AG09309 (cell line): ENCODE measurements at regions not wholly inside any gene's neighbourhood (a gene's known extent, or its start where the extent isn't known, plus 50 kb on each side); places are given as distances from the start of the nearest gene placed in this dataset.

ENCODE experiments used
- DNase-seq: peaks from one replicate; pipeline ENCODE4 v3.0.0-alpha.2; 2010; ENCODE audit warnings: low read depth
- H3K4me3 ChIP-seq: 2 replicates; pipeline ENCODE4 v1.5.1; 2011; ENCODE audit warnings: mild to moderate bottlenecking, low read depth, low read length, moderate library complexity; ENCODE audit not compliant: control insufficient read depth
- TF ChIP-seq, protein P1 (sequence below): IDR thresholded peaks from 2 replicates; pipeline ENCODE4 v1.5.1; 2011; ENCODE audit warnings: mild to moderate bottlenecking, low read depth, low read length, inconsistent platforms; ENCODE audit not compliant: insufficient read depth, control insufficient read depth; ENCODE audit errors: missing control alignments

DNA sequence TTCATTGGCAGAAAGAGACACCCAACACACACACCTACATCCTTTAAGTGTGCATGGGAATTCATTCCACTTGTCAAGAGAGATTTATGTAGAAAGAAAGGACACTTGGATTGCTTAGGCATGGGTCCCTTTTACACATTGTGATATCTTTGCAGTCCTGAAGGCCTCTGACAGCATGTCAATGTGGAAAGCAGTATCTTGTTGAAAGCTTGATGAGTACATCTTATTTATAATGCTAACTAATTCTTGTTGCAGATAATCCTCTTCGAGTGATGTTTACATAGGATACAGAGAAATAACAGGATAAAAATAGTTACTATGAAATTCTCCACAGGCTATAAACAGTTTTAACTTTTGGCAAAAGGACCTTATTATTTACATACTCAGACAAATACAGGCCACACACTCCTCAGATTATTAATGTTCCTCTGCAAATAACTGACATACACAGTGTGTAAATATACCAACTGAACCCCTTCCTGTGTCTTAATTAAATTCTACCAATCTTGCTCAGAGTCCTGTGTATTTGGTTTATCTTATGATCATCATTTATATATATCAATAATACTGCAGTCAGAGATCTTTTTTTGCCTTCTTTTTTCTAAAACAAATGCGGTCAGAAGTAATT lies 111.8 kb upstream of the DIO2 start:
- TF ChIP-seq, protein P1, sequence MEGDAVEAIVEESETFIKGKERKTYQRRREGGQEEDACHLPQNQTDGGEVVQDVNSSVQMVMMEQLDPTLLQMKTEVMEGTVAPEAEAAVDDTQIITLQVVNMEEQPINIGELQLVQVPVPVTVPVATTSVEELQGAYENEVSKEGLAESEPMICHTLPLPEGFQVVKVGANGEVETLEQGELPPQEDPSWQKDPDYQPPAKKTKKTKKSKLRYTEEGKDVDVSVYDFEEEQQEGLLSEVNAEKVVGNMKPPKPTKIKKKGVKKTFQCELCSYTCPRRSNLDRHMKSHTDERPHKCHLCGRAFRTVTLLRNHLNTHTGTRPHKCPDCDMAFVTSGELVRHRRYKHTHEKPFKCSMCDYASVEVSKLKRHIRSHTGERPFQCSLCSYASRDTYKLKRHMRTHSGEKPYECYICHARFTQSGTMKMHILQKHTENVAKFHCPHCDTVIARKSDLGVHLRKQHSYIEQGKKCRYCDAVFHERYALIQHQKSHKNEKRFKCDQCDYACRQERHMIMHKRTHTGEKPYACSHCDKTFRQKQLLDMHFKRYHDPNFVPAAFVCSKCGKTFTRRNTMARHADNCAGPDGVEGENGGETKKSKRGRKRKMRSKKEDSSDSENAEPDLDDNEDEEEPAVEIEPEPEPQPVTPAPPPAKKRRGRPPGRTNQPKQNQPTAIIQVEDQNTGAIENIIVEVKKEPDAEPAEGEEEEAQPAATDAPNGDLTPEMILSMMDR, result no peak
- no peak overlapping the region for H3K4me3 ChIP-seq
- DNase-seq, result no peak

DNA sequence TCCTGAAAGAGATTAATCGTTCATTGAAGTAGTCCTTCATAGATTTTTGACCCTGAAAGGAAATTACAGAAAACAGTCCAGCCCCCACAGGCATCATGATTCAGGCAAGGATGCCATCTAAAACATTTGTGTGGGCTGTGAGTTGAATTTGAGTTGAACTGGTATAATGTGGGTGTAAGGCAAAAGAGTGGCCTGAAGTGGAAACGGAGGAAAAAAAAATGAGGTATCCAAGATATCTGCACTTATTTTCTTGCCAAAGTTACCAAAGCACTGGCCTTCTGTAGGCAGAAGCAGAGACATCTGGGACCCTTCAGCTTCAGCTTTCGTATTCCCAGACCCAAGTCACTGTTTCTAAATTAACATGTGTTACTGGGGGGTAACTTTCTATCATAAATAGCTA lies 105.1 kb upstream of the DIO2 start:
- H3K4me3 ChIP-seq, result no peak overlapping the region
- TF ChIP-seq, protein P1, result no peak
- DNase-seq, result no peak

DNA sequence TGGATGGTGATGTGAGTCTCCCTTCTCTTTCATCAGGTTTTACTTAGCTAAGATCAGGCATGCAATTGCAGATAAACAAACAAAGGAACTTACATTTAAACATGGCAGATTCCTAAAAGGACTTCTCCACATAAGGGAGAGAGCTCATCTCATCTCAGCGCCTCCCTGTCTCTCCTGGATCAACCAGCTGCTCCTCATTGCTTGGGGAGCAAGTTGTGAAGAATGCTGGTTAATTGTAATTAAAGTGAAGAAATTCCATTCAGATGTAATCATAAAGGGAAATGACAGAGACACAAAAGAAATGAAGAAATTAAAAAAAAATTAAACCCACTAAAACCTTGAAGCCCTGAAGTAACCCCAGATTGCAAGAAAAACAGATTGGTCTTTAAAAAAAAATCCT lies 104.4 kb upstream of the DIO2 start:
- no peak overlapping the region for H3K4me3 ChIP-seq
- TF ChIP-seq, protein P1, result no peak
- no peak for DNase-seq

DNA sequence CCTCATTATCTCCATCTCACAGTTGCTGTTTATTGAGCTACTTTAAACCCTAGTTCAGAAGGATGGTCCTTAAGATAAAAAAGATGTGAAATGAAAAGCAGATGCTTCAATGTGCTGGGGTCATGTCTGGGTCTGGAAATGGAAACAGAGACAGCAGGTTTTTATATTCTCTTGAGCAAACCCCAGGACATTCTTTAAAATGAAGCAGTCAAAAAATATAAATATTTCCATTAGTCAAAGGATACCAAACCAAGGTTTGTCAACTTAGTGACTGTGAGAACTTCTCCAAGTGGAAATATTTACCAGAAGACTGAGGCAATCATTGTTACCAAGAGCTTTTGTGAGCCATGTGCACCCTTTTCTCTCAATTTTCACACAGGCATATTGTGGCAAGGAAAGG lies 102.5 kb upstream of the DIO2 start:
- H3K4me3 ChIP-seq, result no peak overlapping the region
- TF ChIP-seq, protein P1, result no peak
- no peak for DNase-seq

DNA sequence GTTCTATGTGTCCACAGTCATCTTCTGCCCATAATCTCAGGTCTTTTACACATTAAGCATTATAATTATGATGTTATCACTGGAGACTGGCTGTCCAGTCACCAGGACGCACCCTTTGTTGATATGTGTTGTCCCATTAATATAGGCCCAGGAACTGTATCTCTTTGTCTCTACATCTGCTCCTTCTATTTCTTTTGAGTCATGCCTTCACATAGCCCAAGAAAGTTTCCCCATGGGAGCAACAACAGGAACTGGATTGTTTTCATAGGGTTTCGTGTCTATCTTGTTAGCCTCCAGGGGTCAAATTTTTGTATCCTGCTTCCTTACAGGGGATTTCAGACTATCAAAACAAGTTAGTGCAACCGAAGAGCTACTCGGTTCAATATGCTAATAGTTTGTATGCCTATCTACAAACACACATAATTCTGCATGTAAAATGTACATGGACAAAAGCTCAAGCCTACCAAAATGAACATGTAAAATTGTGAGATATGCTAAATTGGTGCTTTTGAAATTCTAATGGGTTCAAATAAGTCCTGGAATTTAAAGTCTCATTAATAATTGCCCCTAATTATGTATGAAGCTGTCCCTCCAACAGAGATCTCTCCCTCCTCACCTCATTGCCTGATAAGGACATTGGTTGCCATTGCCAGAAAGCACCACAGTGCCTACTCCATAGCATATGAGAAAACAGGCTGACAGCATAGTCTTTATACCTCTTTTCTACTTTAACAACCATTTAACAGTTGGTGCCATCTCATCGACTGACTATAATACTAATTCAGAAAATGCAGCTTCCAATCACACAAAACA lies 99.8 kb upstream of the DIO2 start:
- TF ChIP-seq, protein P1, result no peak
- DNase-seq, result no peak

DNA sequence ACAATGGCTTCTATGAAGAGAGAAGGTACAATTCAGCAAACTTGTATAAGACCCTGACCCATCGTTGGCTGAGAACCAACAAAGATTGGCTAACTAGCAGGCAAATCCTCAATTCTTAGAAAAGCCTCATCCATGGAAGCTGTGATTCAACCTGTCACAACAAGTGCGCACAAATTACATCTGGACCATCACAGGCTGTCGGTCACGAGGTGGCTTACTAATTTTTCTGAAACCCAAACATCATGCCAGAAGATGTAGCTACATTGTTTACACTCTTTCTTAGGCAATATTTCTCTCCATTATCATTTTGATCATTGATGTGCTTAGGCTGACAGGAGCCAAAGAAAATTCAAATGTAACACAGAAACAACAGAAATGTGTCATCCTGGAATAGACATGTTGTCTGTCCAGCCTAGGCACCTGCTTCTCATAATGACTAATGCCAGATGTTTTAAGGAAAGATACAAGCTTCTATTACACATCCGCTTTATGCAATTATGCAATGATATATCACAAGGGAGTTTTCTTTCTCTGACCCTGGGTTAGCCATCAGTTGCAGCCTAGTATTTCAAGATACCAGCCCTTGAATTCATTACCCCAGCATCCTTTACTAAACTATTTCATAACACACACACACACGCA lies 92.9 kb upstream of the DIO2 start:
- DNase-seq, result peak; percentile 39
- no peak overlapping the region for H3K4me3 ChIP-seq
- TF ChIP-seq, protein P1, result no peak

More for the DNA sequence above, 99.8 kb upstream of the DIO2 start:
- no peak overlapping the region for H3K4me3 ChIP-seq
